ENCODE measurements at regions not wholly inside any gene's neighbourhood (a gene's known extent, or its start where the extent isn't known, plus 50 kb on each side); places are given as distances from the start of the nearest gene placed in this dataset.

DNA sequence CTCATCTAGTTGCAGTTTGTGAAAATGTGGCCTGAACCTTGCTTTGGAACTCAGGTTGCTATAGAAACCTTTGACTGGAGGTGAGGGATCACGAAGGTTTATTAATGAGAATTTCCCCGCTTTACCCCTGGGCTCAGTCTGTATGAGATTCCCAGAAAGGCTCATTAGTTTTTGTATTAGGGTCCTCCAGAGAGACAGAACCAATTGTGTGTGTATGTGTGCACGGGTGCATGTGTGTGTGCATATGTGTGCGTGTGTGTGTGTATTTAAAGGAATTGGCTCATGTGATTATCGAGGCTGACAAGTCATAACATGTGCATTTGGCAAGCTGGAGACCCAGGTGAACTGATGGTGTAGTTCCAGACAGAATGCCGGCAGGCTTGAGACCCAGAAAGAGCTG is 113.8 kb upstream of the DLX2 start:
- peaks cover 2% of the 10 kb centered on the region for H3K9me3 ChIP-seq (ENCODE audit: insufficient read depth, low read depth, low read length)
- H3K14ac ChIP-seq (ENCODE audit: low read length), result no peak overlapping the region
- H3K79me1 ChIP-seq (ENCODE audit: low read length), result no peaks in the 10 kb centered on the region
- H3K4me2 ChIP-seq (ENCODE audit: low read length), result no peak overlapping the region
- no peak for DNase-seq
- no peak overlapping the region for H3K18ac ChIP-seq (ENCODE audit: low read length)
- no peak overlapping the region for H4K91ac ChIP-seq (ENCODE audit: low read depth, low read length)
- H2BK5ac ChIP-seq (ENCODE audit: low read depth, low read length, poor library complexity), result no peak overlapping the region
- no peak overlapping the region for H3K4me3 ChIP-seq (ENCODE audit: low read depth, low read length)
- no peak overlapping the region for H3K9ac ChIP-seq (ENCODE audit: low read length)
- no peak overlapping the region for H2BK120ac ChIP-seq (ENCODE audit: insufficient read depth, low read length, poor library complexity)
- no peaks in the 10 kb centered on the region for H3K36me3 ChIP-seq (ENCODE audit: control insufficient read depth in 1 of 2, insufficient read depth in 2 of 2, low read length in 2 of 2)
- H2AFZ ChIP-seq (ENCODE audit: insufficient read depth, low read length, poor library complexity), result no peak overlapping the region
- H4K8ac ChIP-seq (ENCODE audit: low read depth, low read length), result no peak overlapping the region
- no peak overlapping the region for H3K27ac ChIP-seq (ENCODE audit: low read depth, low read length)
- peaks cover 3 to 6% of the 10 kb centered on the region in 2 experiments for H3K4me1 ChIP-seq (ENCODE audit: control insufficient read depth in 1 of 2, insufficient read depth in 2 of 2, low read length in 2 of 2)
- no peak overlapping the region for H3K23ac ChIP-seq (ENCODE audit: low read length)
- no peak overlapping the region for H4K12ac ChIP-seq (ENCODE audit: low read depth, low read length)
- no CpG with 5 or more reads among the region's 6 CpGs for WGBS (ENCODE audit: extremely low coverage, insufficient coverage, insufficient read length)
- H3K79me2 ChIP-seq (ENCODE audit: control insufficient read depth, insufficient read depth, low read length, poor library complexity), result no peaks in the 10 kb centered on the region
- H3K4ac ChIP-seq (ENCODE audit: low read depth, low read length), result no peak overlapping the region
- H3K27me3 ChIP-seq (ENCODE audit: insufficient read depth, low read length), result no peaks in the 10 kb centered on the region
- H2AK5ac ChIP-seq (ENCODE audit: low read length), result no peak overlapping the region
- H2BK12ac ChIP-seq (ENCODE audit: low read length), result no peak overlapping the region

DNA sequence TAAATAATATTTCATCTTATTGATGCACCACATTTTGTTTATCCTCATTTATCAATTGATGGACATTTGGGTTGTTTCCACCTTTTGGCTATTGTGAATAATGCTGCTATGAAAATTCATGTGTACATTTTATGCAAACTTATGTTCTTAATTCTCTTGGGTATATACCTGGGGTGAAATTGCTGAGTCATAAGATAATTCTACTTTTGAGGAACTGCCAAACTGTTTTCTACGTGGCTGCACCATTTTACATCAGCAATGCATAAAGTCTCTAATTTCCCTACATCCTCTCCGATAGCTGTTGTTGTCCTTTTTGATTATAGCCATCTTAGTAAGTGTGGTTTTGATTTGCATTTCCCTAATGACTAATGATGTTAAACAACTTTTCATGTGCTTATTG is 116.5 kb upstream of the DLX2 start:
- no peak overlapping the region for H3K18ac ChIP-seq (ENCODE audit: low read length)

DNA sequence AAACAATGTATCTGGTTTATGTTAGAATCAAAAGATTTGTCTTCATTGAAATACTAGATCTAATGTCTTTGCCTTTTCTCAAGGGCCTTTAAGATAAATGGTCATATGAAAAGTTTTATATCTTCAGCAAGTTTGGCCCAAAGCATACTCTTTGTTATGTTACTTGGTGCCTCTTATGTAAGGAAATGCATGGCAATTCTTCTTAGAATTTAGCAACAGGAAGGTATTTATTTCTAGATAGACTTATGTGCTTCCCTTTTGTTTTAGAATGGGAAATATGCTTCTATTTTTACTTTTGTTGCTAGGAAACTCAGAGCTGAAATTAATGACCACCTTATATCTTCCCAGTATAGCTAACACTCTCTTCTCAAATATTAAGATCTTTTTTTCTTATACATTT is 117.4 kb upstream of the DLX2 start:
- H3K27ac ChIP-seq (ENCODE audit: low read depth, low read length), result no peak overlapping the region
- H3K79me2 ChIP-seq (ENCODE audit: control insufficient read depth, insufficient read depth, low read length, poor library complexity), result no peaks in the 10 kb centered on the region
- no peaks in the 10 kb centered on the region for H3K79me1 ChIP-seq (ENCODE audit: low read length)
- no peak overlapping the region for H2AK5ac ChIP-seq (ENCODE audit: low read length)
- H4K12ac ChIP-seq (ENCODE audit: low read depth, low read length), result no peak overlapping the region
- no peak overlapping the region for H3K14ac ChIP-seq (ENCODE audit: low read length)
- peaks cover 1 to 3% of the 10 kb centered on the region in 2 experiments for H3K4me1 ChIP-seq (ENCODE audit: control insufficient read depth in 1 of 2, insufficient read depth in 2 of 2, low read length in 2 of 2)
- no peak for DNase-seq
- H3K27me3 ChIP-seq (ENCODE audit: insufficient read depth, low read length), result no peaks in the 10 kb centered on the region
- no peak overlapping the region for H3K9ac ChIP-seq (ENCODE audit: low read length)
- no peak overlapping the region for H3K18ac ChIP-seq (ENCODE audit: low read length)
- no peak overlapping the region for H3K4me3 ChIP-seq (ENCODE audit: low read depth, low read length)
- no peak overlapping the region for H2AFZ ChIP-seq (ENCODE audit: insufficient read depth, low read length, poor library complexity)
- H3K4me2 ChIP-seq (ENCODE audit: low read length), result no peak overlapping the region
- no peak overlapping the region for H2BK5ac ChIP-seq (ENCODE audit: low read depth, low read length, poor library complexity)
- H2BK12ac ChIP-seq (ENCODE audit: low read length), result no peak overlapping the region
- no peak overlapping the region for H4K8ac ChIP-seq (ENCODE audit: low read depth, low read length)
- no peak overlapping the region for H3K23ac ChIP-seq (ENCODE audit: low read length)
- no peak overlapping the region for H4K91ac ChIP-seq (ENCODE audit: low read depth, low read length)
- no peak overlapping the region for H3K4ac ChIP-seq (ENCODE audit: low read depth, low read length)
- H3K36me3 ChIP-seq (ENCODE audit: control insufficient read depth in 1 of 2, insufficient read depth in 2 of 2, low read length in 2 of 2), result no peaks in the 10 kb centered on the region
- H3K9me3 ChIP-seq (ENCODE audit: insufficient read depth, low read depth, low read length), result peaks cover under 1% of the 10 kb centered on the region
- H2BK120ac ChIP-seq (ENCODE audit: insufficient read depth, low read length, poor library complexity), result no peak overlapping the region

More for the DNA sequence above, 116.5 kb upstream of the DLX2 start:
- Histone ChIP-seq H2AK5ac (ENCODE audit: low read length) (no peak overlapping the region), H3K9me3 (ENCODE audit: insufficient read depth, low read depth, low read length) (peaks cover 2% of the 10 kb centered on the region), H2AFZ (ENCODE audit: insufficient read depth, low read length, poor library complexity) (no peak overlapping the region), H3K9ac (ENCODE audit: low read length) (no peak overlapping the region), H4K91ac (ENCODE audit: low read depth, low read length) (no peak overlapping the region), H2BK120ac (ENCODE audit: insufficient read depth, low read length, poor library complexity) (no peak overlapping the region), H4K8ac (ENCODE audit: low read depth, low read length) (no peak overlapping the region), H3K79me1 (ENCODE audit: low read length) (no peaks in the 10 kb centered on the region), H2BK12ac (ENCODE audit: low read length) (no peak overlapping the region), H4K12ac (ENCODE audit: low read depth, low read length) (no peak overlapping the region), H3K4me2 (ENCODE audit: low read length) (no peak overlapping the region), H3K4me1 (ENCODE audit: control insufficient read depth in 1 of 2, insufficient read depth in 2 of 2, low read length in 2 of 2) (peaks cover 3 to 6% of the 10 kb centered on the region in 2 experiments), H3K4me3 (ENCODE audit: low read depth, low read length) (no peak overlapping the region), H2BK5ac (ENCODE audit: low read depth, low read length, poor library complexity) (no peak overlapping the region), H3K79me2 (ENCODE audit: control insufficient read depth, insufficient read depth, low read length, poor library complexity) (no peaks in the 10 kb centered on the region), H3K27ac (ENCODE audit: low read depth, low read length) (no peak overlapping the region), H3K4ac (ENCODE audit: low read depth, low read length) (no peak overlapping the region), H3K23ac (ENCODE audit: low read length) (no peak overlapping the region), H3K27me3 (ENCODE audit: insufficient read depth, low read length) (no peaks in the 10 kb centered on the region), H3K14ac (ENCODE audit: low read length) (no peak overlapping the region), H3K36me3 (ENCODE audit: control insufficient read depth in 1 of 2, insufficient read depth in 2 of 2, low read length in 2 of 2) (no peaks in the 10 kb centered on the region)
- WGBS (ENCODE audit: extremely low coverage, insufficient coverage, insufficient read length), result no CpG with 5 or more reads among the region's 2 CpGs
- no peak for DNase-seq

DNA sequence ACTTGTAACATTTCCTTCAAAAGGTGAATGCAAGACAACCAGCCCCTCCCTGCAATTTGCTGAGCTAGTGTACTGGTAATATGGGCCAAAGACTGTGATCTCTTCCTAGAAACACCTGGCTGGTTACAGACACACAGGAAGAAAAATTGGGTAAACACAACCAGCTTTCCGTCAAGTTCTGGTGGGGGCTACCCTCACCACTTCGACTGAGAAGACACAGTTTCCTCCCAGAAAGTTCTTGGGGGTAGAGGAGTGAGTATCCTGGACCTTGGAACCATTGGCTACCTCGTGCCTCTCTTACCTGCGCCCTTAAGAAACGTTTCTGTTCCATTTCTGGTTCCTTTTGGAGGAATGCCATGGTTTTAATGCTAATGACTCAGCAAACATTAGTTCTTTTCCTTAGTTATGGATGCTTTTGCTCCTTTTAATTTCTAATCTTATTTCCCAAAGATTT is 120.9 kb upstream of the DLX2 start:
- H3K4ac ChIP-seq (ENCODE audit: low read depth, low read length), result no peak overlapping the region
- no peaks in the 10 kb centered on the region for H3K79me1 ChIP-seq (ENCODE audit: low read length)
- H4K12ac ChIP-seq (ENCODE audit: low read depth, low read length), result no peak overlapping the region
- no peaks in the 10 kb centered on the region for H3K27me3 ChIP-seq (ENCODE audit: insufficient read depth, low read length)
- no peak overlapping the region for H3K4me3 ChIP-seq (ENCODE audit: low read depth, low read length)
- WGBS (ENCODE audit: extremely low coverage, insufficient coverage, insufficient read length), result no CpG with 5 or more reads among the region's 5 CpGs
- H4K8ac ChIP-seq (ENCODE audit: low read depth, low read length), result peak overlapping the region; percentile 48
- H3K14ac ChIP-seq (ENCODE audit: low read length), result no peak overlapping the region
- H2AK5ac ChIP-seq (ENCODE audit: low read length), result no peak overlapping the region
- H3K27ac ChIP-seq (ENCODE audit: low read depth, low read length), result no peak overlapping the region
- no peak overlapping the region for H3K4me2 ChIP-seq (ENCODE audit: low read length)
- peak; percentile 39 to 58 for DNase-seq
- H4K91ac ChIP-seq (ENCODE audit: low read depth, low read length), result no peak overlapping the region
- no peak overlapping the region for H3K23ac ChIP-seq (ENCODE audit: low read length)
- H3K18ac ChIP-seq (ENCODE audit: low read length), result peak overlapping the region; percentile 29
- peak overlapping the region; percentile 34 for H2BK12ac ChIP-seq (ENCODE audit: low read length)
- no peaks in the 10 kb centered on the region for H3K9me3 ChIP-seq (ENCODE audit: insufficient read depth, low read depth, low read length)
- peak overlapping the region; percentile 11 for H2BK120ac ChIP-seq (ENCODE audit: insufficient read depth, low read length, poor library complexity)
- no peaks in the 10 kb centered on the region for H3K79me2 ChIP-seq (ENCODE audit: control insufficient read depth, insufficient read depth, low read length, poor library complexity)
- H2AFZ ChIP-seq (ENCODE audit: insufficient read depth, low read length, poor library complexity), result peak overlapping the region; percentile 76
- H3K4me1 ChIP-seq (ENCODE audit: control insufficient read depth in 1 of 2, insufficient read depth in 2 of 2, low read length in 2 of 2), result peaks cover 7% of the 10 kb centered on the region in 2 experiments
- H2BK5ac ChIP-seq (ENCODE audit: low read depth, low read length, poor library complexity), result no peak overlapping the region
- H3K36me3 ChIP-seq (ENCODE audit: control insufficient read depth in 1 of 2, insufficient read depth in 2 of 2, low read length in 2 of 2), result no peaks in the 10 kb centered on the region
- no peak overlapping the region for H3K9ac ChIP-seq (ENCODE audit: low read length)
